Activated naive CD8-positive, alpha-beta T cell treated with anti-CD3 and anti-CD28 coated beads, Interleukin-2, amount 10 ng/mL, durations not matched to agents 7 days and 5 days (primary cell): ENCODE measurements at regions not wholly inside any gene's neighbourhood (a gene's known extent, or its start where the extent isn't known, plus 50 kb on each side); places are given as distances from the start of the nearest gene placed in this dataset.

Experiments
- ATAC-seq: fragments of 150-1000 bp; cut with Tn5 transposase; one replicate; pipeline ENCODE4 v1.10.0; 2021; ENCODE audit warnings: low read depth, moderate library complexity
- POLR2A ChIA-PET: fragments of 350-600 bp; sonication (Branson Sonifier 250); formaldehyde crosslinking; loops from one replicate; lab custom pipeline; 2021; ENCODE audit warnings: antibody characterized with exemption; lab: Charles Lee
- DNase-seq: peaks from one replicate; pipeline ENCODE4 v3.0.0; 2021
- H3K27ac Mint-ChIP-seq: one replicate; pipeline ENCODE4 v1.8.0; 2022; ENCODE audit warnings: mild to moderate bottlenecking, mixed read lengths
- H3K27me3 Mint-ChIP-seq: one replicate; pipeline ENCODE4 v1.8.0; 2022; ENCODE audit warnings: mild to moderate bottlenecking, moderate library complexity, mixed read lengths
- H3K36me3 Mint-ChIP-seq: one replicate; pipeline ENCODE4 v1.8.0; 2021; ENCODE audit warnings: mild to moderate bottlenecking, mixed read lengths
- H3K4me1 Mint-ChIP-seq: one replicate; pipeline ENCODE4 v1.8.0; 2021; ENCODE audit warnings: mixed read lengths
- H3K4me3 Mint-ChIP-seq: one replicate; pipeline ENCODE4 v1.8.0; 2022; ENCODE audit warnings: mild to moderate bottlenecking, moderate library complexity, mixed read lengths
- H3K9me3 Mint-ChIP-seq: one replicate; pipeline ENCODE4 v1.8.0; 2021; ENCODE audit warnings: mixed read lengths

DNA sequence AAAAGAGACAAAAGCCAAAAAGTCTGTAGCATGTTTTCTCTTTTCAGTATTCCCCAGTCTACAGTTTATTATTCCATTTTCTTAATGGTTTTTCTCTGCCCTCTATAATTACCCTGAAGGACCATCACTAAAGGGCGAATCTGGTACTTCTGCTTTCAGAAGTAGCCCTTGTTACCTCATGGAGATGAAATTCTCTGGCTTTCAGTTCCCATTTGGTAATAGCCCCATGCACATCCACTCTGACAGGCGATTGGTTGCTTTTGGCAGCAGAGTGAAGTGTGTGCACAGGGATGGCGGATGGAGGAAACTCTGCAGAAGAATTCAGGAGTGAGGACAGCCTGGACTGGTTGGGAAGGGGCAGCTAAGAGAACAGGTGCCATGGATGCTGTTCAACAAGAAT lies 66.3 kb upstream of the NABP1 start:
- Mint-ChIP-seq H3K4me1 (peaks cover 8% of the 10 kb centered on the region), H3K9me3 (peaks cover 2% of the 10 kb centered on the region), H3K4me3 (no peak overlapping the region), H3K27me3 (no peaks in the 10 kb centered on the region), H3K27ac (no peak overlapping the region), H3K36me3 (peaks cover 7% of the 10 kb centered on the region)
- POLR2A ChIA-PET, result interaction anchor here (0.9 to 1.2 kb wide), 2 partner anchors 66 to 68 kb away, joined by 3 to 6 read pairs; partner anchors contain the start of gene NABP1
- no peak for ATAC-seq
- no peak for DNase-seq

DNA sequence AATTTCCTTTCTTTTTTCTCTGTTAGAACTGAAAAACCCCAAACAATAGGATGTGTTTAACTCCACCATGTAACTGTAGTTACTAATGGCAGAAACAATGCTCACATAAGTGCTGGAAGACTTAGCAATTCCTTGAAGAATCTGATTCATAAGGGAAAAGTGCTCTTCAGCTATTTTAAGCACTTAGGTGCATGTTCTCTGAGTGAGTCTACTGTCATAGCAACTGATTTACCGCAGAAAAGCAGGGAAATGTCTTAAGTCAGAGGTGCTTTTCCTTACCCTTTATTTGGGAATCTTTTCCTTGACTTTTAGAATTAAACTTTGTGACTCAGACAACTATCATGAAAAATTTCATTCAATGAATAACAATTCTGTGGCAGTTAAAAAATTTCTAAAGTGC lies 65.4 kb upstream of the NABP1 start:
- Mint-ChIP-seq H3K27ac (no peak overlapping the region), H3K4me3 (no peak overlapping the region), H3K27me3 (no peaks in the 10 kb centered on the region), H3K36me3 (peaks cover 9% of the 10 kb centered on the region), H3K4me1 (peaks cover 11% of the 10 kb centered on the region), H3K9me3 (peaks cover 2% of the 10 kb centered on the region)
- POLR2A ChIA-PET, result no interaction called here
- ATAC-seq (no peak), DNase-seq (no peak)

DNA sequence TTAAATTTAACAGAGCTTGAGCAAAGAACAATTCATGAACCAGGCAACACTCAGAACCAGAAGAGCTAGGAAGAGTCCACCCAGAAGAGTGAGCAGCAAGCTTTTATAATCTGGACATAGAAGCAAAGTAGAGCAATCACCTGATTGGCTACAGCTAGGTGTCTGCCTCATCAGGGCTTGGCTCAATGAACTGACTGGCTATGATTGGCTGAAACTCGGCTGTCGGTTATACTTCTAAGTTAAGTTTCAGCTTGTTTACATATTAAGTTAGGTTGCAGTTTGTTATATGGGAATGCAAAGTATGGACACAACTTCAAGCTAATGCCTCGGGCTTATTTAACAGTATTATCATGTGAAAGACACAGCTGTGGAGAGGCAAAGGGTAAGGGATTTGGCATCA lies 63.2 kb upstream of the NABP1 start:
- H3K4me3 Mint-ChIP-seq, result no peak overlapping the region
- POLR2A ChIA-PET, result interaction anchor here (1.3 to 1.8 kb wide), 2 partner anchors 21 to 62 kb away, joined by 4 to 16 read pairs; partner anchors contain the start of gene NABP1
- H3K9me3 Mint-ChIP-seq, result peaks cover 2% of the 10 kb centered on the region
- ATAC-seq, result no peak
- H3K27ac Mint-ChIP-seq, result no peak overlapping the region
- H3K27me3 Mint-ChIP-seq, result no peaks in the 10 kb centered on the region
- H3K36me3 Mint-ChIP-seq, result peaks cover 15% of the 10 kb centered on the region
- no peak for DNase-seq
- H3K4me1 Mint-ChIP-seq, result peaks cover 28% of the 10 kb centered on the region

DNA sequence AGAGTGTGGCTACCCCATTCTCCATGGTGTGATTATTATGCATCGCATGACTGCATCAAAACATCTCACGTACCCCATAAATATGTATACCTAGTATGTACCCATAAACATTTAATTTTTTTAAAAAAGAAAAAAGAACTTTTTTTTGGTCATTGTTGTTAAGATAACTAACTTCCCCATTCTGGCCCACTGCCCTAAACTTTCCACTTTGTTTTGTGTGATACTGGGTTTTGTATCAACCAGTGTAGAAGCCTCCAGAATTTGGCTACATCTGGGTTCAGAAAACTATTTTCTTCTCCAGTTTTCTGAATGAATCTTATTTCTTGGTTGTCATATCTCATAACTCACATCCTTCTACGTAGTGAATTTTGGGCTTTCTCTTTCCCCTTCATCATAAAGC lies 62.3 kb upstream of the NABP1 start:
- Mint-ChIP-seq H3K27me3 (no peaks in the 10 kb centered on the region), H3K9me3 (peaks cover 3% of the 10 kb centered on the region), H3K27ac (no peak overlapping the region), H3K4me3 (no peak overlapping the region), H3K4me1 (peaks cover 33% of the 10 kb centered on the region), H3K36me3 (peaks cover 20% of the 10 kb centered on the region)
- ATAC-seq (no peak), DNase-seq (no peak)
- POLR2A ChIA-PET, result interaction anchor here (1.8 to 6.6 kb wide), 2 partner anchors 61 to 62 kb away, joined by 16 to 133 read pairs; partner anchors contain the start of gene NABP1

DNA sequence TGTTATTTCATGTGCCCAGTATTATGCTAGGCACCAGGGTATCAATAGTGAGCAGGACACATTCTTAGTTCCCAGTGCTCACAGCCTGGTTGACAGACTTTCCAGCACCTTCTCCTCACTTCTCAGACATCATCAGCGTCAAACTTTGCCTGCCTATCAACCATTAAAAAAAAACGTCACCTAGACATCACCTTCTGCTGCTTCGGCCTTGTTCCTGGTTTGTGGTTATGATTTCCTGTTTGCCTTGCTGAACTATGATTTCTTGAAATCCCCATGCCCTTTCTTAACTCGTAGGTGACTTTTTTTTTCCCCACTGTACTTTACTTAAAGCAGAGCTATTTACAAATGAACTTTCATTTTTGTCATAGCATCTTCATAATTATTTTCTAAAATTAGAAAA lies 60.4 kb upstream of the NABP1 start:
- ATAC-seq (peak; percentile 89), DNase-seq (no peak)
- Mint-ChIP-seq H3K4me1 (peaks cover 36% of the 10 kb centered on the region), H3K4me3 (peak overlapping the region; percentile 48), H3K27ac (peak overlapping the region; percentile 79), H3K9me3 (peaks cover 3% of the 10 kb centered on the region), H3K36me3 (peaks cover 27% of the 10 kb centered on the region), H3K27me3 (no peaks in the 10 kb centered on the region)
- POLR2A ChIA-PET, result interaction anchor here (0.6 to 6.6 kb wide), 8 partner anchors 9 to 459 kb away, joined by 3 to 133 read pairs (median 6); partner anchors contain the start of gene NABP1

DNA sequence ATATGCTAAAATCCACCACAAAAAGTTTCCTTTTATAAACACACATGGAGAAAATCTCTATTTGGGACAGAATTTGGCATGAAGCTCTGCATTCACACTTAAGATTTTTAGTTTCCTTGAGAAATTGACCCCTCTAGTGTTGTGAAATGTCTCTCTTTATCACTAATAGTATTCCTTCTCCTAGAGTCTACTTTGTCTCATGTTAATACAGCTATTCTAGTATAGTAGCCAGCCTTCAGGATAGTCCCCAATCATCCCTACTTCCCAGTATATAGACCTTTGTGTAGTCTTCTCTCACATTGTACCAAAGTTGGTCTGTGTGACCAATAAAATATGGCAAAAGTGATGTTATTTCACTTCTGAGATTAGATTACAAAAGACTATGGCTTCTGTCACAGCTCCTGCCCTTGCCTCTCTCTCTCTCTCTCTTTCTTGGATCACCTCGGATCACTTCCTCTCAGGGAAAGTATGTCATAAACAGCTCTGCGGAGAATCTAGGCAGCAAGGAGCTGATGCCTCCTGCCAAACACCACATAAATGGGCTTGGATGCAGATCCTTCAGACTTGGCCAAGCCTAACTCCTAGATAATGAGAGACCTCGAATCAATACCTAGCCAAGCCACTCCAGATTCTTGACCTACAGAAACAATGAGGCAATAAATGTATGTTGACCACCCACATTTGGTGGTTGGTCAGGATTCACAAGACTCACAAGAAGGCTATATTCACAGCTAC lies 59.7 kb upstream of the NABP1 start:
- DNase-seq, result no peak
- Mint-ChIP-seq H3K9me3 (peaks cover 3% of the 10 kb centered on the region), H3K27ac (peak overlapping the region; percentile 79), H3K27me3 (no peaks in the 10 kb centered on the region), H3K36me3 (peaks cover 28% of the 10 kb centered on the region), H3K4me1 (peaks cover 37% of the 10 kb centered on the region), H3K4me3 (peak overlapping the region; percentile 48)
- ATAC-seq, result no peak
- POLR2A ChIA-PET, result interaction anchor here (0.9 to 6.6 kb wide), 5 partner anchors 8 to 460 kb away, joined by 3 to 133 read pairs (median 5); partner anchors contain the start of gene NABP1

DNA sequence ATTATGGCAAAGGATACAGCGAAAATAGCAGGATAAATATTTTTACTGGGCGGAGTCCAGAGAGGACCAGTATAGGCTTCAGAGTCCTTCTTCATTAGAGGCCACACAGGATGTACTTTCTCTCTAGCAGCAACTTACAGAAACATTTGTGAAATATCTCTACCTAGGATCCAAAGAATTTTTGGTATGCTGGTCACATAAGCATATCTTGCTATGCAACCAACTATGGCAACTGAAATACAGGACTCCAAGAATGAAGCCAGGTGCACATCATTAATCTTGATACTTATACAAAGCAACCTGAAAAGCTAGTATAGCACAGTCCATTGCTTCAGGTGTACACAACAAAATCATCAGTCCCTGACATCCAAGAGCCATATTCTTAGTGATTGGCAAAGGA lies 59.1 kb upstream of the NABP1 start:
- H3K4me1 Mint-ChIP-seq, result peaks cover 40% of the 10 kb centered on the region
- H3K9me3 Mint-ChIP-seq, result peaks cover 3% of the 10 kb centered on the region

DNA sequence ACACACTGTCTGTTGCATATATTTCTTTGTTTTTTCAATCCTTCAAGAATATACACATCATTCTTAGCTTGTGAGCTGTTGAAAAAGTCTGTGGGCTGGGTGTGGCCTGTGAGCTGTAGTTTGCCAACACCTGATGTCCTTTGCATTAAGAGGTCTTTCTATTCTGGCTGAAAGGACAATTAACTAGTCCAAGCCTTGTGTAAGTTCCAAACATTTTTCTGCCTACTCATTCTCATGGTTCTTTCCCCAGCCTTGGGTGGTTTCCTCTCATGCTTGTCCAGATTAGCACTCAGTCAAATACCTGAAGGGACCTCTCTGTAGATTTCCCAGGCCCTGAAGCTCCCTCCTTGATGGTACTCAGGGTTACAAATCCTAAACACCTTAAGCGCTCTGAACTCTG lies 57.8 kb upstream of the NABP1 start:
- no peak for DNase-seq
- Mint-ChIP-seq H3K36me3 (peaks cover 36% of the 10 kb centered on the region), H3K4me3 (no peak overlapping the region), H3K27me3 (no peaks in the 10 kb centered on the region), H3K4me1 (peaks cover 52% of the 10 kb centered on the region), H3K27ac (no peak overlapping the region), H3K9me3 (peaks cover 4% of the 10 kb centered on the region)
- ATAC-seq, result no peak
- POLR2A ChIA-PET, result interaction anchor here (1.6 to 6.6 kb wide), 2 partner anchors 18 to 58 kb away, joined by 6 to 133 read pairs; partner anchors contain the start of gene NABP1

More for the DNA sequence above, 59.1 kb upstream of the NABP1 start:
- no peak for ATAC-seq
- no peak for DNase-seq
- H3K36me3 Mint-ChIP-seq, result peaks cover 29% of the 10 kb centered on the region
- H3K27ac Mint-ChIP-seq, result peak overlapping the region; percentile 79
- POLR2A ChIA-PET, result interaction anchor here (6.6 kb wide), 1 partner anchor 59 kb away, joined by 133 read pairs; the partner anchor contains the start of gene NABP1
- H3K4me3 Mint-ChIP-seq, result no peak overlapping the region
- no peaks in the 10 kb centered on the region for H3K27me3 Mint-ChIP-seq

DNA sequence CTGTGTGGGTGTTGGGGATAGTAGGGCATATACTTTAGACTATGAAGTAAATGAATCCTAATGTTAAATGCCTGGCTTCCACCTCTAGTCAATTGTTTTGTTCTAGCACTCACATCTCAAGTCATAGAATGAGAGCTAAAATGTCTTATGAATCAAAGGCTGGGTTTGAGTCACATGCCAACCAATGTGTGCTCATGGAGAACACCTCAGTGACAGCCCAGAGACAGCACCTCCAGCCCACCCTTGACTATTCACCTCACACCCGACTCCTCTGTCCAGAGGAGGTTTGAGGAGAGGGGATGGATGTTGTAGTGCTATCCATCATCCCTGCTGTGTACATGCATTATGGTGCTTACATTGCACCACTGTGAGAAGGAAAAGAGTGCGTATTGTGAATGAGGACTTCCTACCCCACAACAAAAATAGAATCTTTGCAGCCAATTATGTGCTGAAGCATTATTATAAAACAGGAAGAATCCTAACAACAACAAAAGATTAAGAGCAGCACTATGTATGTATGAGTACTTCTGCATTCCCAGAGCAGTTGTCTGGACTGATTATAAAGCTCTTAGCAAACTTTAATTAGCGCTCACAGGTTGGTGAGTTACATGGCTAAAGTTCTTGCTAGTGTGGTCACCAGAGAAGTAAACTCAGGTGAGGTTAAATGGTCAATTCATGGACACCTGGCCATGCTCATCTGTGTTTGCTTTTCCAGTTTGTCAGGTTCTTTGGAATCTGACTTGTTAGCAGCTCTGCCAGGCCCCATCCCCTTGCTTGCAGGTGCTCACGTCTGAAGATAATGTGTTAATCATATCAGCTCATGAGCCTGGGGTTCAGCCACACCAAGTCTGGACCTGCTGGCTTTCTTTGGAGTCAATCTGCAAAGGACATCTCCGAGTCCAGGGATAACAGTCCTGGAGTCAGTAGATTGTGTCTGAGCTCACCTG lies 55.3 kb upstream of the NABP1 start:
- peaks cover 34% of the 10 kb centered on the region for H3K36me3 Mint-ChIP-seq
- DNase-seq (no peak), ATAC-seq (no peak)
- POLR2A ChIA-PET, result interaction anchor here (0.7 to 6.6 kb wide), 4 partner anchors 51 to 56 kb away, joined by 3 to 133 read pairs (median 3); partner anchors contain the start of gene NABP1
- H3K27ac Mint-ChIP-seq, result no peak overlapping the region
- H3K27me3 Mint-ChIP-seq, result no peaks in the 10 kb centered on the region
- peaks cover 47% of the 10 kb centered on the region for H3K4me1 Mint-ChIP-seq
- H3K4me3 Mint-ChIP-seq, result no peak overlapping the region
- H3K9me3 Mint-ChIP-seq, result peaks cover 4% of the 10 kb centered on the region

DNA sequence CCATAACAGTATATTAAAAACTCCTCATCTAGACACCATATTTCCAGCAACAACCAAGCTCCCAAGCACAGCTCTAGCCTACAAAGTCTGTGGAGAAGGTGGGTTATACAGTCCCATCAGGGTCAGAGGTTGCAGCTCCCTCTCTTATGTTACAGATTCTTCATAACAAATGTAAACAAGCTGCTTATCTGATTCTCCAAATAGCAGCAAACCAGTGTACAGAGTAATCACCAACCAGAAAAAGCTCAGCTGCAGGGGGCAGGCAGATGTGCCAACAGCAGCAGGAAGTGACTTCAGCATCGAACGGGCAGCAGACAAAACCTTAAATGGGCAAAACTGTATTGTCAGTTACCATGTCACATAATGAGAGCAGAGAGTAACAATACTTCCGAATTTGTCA lies 52.9 kb upstream of the NABP1 start:
- POLR2A ChIA-PET, result interaction anchor here (1.2 to 3.5 kb wide), 2 partner anchors 52 to 54 kb away, joined by 3 to 35 read pairs; partner anchors contain the start of gene NABP1
- Mint-ChIP-seq H3K4me3 (peak overlapping the region; percentile 7), H3K27me3 (no peaks in the 10 kb centered on the region), H3K27ac (peak overlapping the region; percentile 50), H3K9me3 (peaks cover 5% of the 10 kb centered on the region), H3K36me3 (peaks cover 30% of the 10 kb centered on the region), H3K4me1 (peaks cover 36% of the 10 kb centered on the region)
- ATAC-seq, result peak; percentile 86
- DNase-seq, result no peak

DNA sequence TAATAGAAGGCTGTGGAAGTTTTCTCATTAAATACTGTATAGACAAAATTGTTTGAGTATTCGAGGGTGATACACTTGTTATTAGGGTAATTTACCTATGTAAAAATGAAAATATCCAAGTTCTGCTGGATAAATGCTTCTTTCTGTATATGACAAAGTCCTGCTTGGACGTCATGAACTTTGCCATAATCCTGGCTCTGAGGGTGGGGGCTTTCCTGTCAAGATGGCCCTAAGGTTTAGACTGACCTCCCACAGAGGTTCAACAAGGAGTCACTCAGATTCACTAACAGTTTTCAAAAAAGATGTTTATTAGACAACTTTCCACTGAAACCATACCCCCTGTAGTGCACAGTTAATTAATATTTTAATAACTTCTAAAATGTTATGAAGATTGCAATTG lies 52.5 kb upstream of the NABP1 start:
- Mint-ChIP-seq H3K4me3 (no peak overlapping the region), H3K4me1 (peaks cover 35% of the 10 kb centered on the region)
- POLR2A ChIA-PET, result interaction anchor here (0.8 to 3.5 kb wide), 2 partner anchors 12 to 52 kb away, joined by 3 to 35 read pairs; partner anchors contain the start of gene NABP1

DNA sequence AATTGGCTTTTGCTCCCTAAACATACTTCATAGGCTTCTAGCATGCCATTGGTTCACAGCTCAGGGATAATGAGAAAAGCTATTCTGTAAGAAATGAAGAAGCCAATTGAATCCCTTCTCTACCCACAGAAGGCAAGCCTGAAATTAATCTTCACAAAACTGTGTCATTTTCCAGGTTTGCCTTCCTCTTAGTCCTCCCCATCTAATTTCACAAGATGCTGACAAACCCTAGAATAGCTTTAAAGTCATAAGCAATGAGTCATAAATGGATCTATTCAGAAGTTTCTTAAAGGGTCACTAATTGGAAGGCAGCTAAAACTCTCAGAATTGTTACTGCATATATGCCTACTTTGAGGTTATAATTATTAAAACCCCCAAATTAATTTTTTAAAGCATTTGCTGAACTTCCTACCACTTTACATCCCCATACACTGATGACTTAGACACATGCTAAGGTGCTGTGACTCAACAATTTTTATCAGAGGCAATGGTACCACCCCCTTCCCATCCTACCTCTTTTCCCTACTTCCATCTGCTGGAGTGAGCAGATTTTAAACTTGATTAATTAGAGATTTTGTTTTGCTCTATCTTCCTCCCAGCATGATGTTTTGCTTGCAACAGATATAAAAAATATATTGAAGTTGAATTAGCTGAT lies 51.3 kb upstream of the NABP1 start:
- Mint-ChIP-seq H3K36me3 (peaks cover 25% of the 10 kb centered on the region), H3K27me3 (no peaks in the 10 kb centered on the region), H3K4me1 (peaks cover 35% of the 10 kb centered on the region), H3K27ac (no peak overlapping the region), H3K9me3 (peaks cover 3% of the 10 kb centered on the region), H3K4me3 (no peak overlapping the region)
- DNase-seq (no peak), ATAC-seq (no peak)
- POLR2A ChIA-PET, result interaction anchor here (0.8 to 3.5 kb wide), 3 partner anchors 9 to 50 kb away, joined by 3 to 35 read pairs (median 3); partner anchors contain the start of gene NABP1

More for the DNA sequence above, 52.5 kb upstream of the NABP1 start:
- no peak for ATAC-seq
- Mint-ChIP-seq H3K36me3 (peaks cover 30% of the 10 kb centered on the region), H3K9me3 (peaks cover 4% of the 10 kb centered on the region), H3K27ac (no peak overlapping the region), H3K27me3 (no peaks in the 10 kb centered on the region)
- no peak for DNase-seq
